Hepatocyte (in vitro differentiated cells): ENCODE measurements at regions not wholly inside any gene's neighbourhood (a gene's known extent, or its start where the extent isn't known, plus 50 kb on each side); places are given as distances from the start of the nearest gene placed in this dataset.

Source experiments
- CTCF ChIP-seq: fragments of 200-600 bp; sonication (generic); IDR thresholded peaks from 2 replicates; pipeline ENCODE4 v1.5.1; 2016; ENCODE audit warnings: antibody characterized with exemption, mild to moderate bottlenecking; ENCODE audit not compliant: poor library complexity
- EZH2 ChIP-seq: fragments of 200-600 bp; sonication (generic); IDR thresholded peaks from 2 replicates; pipeline ENCODE4 v1.6.1; 2016; ENCODE audit warnings: antibody characterized with exemption, mild to moderate bottlenecking, borderline replicate concordance
- EZH2phosphoT487 ChIP-seq: fragments of 200-600 bp; sonication (generic); IDR thresholded peaks from one replicate; pipeline ENCODE4 v1.6.1; 2018; ENCODE audit warnings: antibody characterized with exemption, mild to moderate bottlenecking, low read depth, moderate library complexity; ENCODE audit not compliant: unreplicated experiment, severe bottlenecking

DNA sequence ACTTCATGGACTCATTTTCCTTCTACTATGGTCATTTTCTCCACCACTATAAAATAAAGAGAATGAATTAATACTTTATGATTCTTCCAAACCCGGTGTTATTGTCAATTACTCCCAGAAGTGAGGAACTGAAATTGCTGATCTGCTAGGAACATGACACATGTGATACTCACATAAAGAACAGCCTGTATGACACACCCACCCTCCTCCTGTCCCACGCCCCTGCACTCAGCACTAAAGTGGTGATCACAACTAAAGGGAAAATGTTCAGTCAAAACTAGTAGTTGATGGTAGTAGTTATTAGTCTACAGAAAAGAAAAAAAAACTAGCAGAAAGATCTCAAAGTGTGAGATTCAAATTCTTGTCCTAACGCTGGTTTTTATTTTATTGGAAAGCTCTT lies 1508.3 kb downstream of the RAPGEF2 start:
- TF ChIP-seq CTCF = no peak
- TF ChIP-seq EZH2phosphoT487 = no peak
- TF ChIP-seq EZH2 = no peak
